ENCODE measurements at regions not wholly inside any gene's neighbourhood (a gene's known extent, or its start where the extent isn't known, plus 50 kb on each side); places are given as distances from the start of the nearest gene placed in this dataset.

- TF ChIP-seq POLR2A (IDR thresholded peaks at IDR 0.05; ENCODE audit: low read depth, low read length): no peak
- no peak for TF ChIP-seq POLR2AphosphoS5 (IDR thresholded peaks at IDR 0.05; ENCODE audit: low read depth, low read length)
Observed at GRCh38 chr1:73326663-73327062, 871.3 kb downstream of the LRRIQ3 start.
